Loucy (cell line): ENCODE measurements at regions not wholly inside any gene's neighbourhood (a gene's known extent, or its start where the extent isn't known, plus 50 kb on each side); places are given as distances from the start of the nearest gene placed in this dataset.

ENCODE experiments used
- H2AFZ ChIP-seq: fragments of 200-600 bp; sonication (generic); 2 replicates; pipeline ENCODE4 v1.6.0; 2016; ENCODE audit warnings: antibody characterized with exemption, mild to moderate bottlenecking, low read length, moderate library complexity
- H3F3A ChIP-seq: fragments of 200-600 bp; 2 replicates; pipeline ENCODE4 v1.6.0; 2016; ENCODE audit warnings: antibody characterized with exemption, low read depth, mild to moderate bottlenecking
- H3K27me3 ChIP-seq: fragments of 200-600 bp; sonication (generic); 2 replicates; pipeline ENCODE4 v1.6.1; 2014; ENCODE audit warnings: low read length, mild to moderate bottlenecking; ENCODE audit not compliant: insufficient read depth, poor library complexity, severe bottlenecking
- H3K36me3 ChIP-seq: fragments of 200-600 bp; sonication (generic); 2 replicates; pipeline ENCODE4 v1.6.1; 2016; ENCODE audit warnings: low read length; ENCODE audit not compliant: insufficient read depth
- H3K4me1 ChIP-seq: fragments of 200-600 bp; sonication (generic); 2 replicates; pipeline ENCODE4 v1.5.1; 2014; ENCODE audit warnings: low read length, mild to moderate bottlenecking; ENCODE audit not compliant: insufficient read depth, poor library complexity, severe bottlenecking
- H3K4me2 ChIP-seq: fragments of 200-600 bp; sonication (generic); 2 replicates; pipeline ENCODE4 v1.6.0; 2014; ENCODE audit warnings: antibody characterized with exemption, low read length, low read depth, mild to moderate bottlenecking; ENCODE audit not compliant: poor library complexity, severe bottlenecking
- H3K4me3 ChIP-seq: fragments of 200-600 bp; sonication (generic); 2 replicates; pipeline ENCODE4 v1.5.1; 2014; ENCODE audit warnings: low read length, mild to moderate bottlenecking, mixed read lengths; ENCODE audit not compliant: poor library complexity, severe bottlenecking
- H3K79me2 ChIP-seq: fragments of 200-600 bp; sonication (generic); 2 replicates; pipeline ENCODE4 v1.6.1; 2014; ENCODE audit warnings: low read length; ENCODE audit not compliant: insufficient read depth
- H3K9ac ChIP-seq: fragments of 200-600 bp; sonication (generic); 2 replicates; pipeline ENCODE4 v1.6.0; 2014; ENCODE audit warnings: mild to moderate bottlenecking, low read depth, low read length, moderate library complexity; ENCODE audit not compliant: poor library complexity, severe bottlenecking
- H3K9me2 ChIP-seq: fragments of 200-600 bp; sonication (generic); replicated peaks from 2 replicates; pipeline ENCODE4 v1.6.1; 2016; ENCODE audit warnings: low read depth, low read length, mixed read lengths
- H3K9me3 ChIP-seq: fragments of 200-600 bp; sonication (generic); 2 replicates; pipeline ENCODE4 v1.6.1; 2014; ENCODE audit warnings: mild to moderate bottlenecking, antibody characterized with exemption, low read length, low read depth; ENCODE audit not compliant: insufficient read depth
- H4K20me1 ChIP-seq: fragments of 200-600 bp; sonication (generic); 2 replicates; pipeline ENCODE4 v1.6.0; 2014; ENCODE audit warnings: antibody characterized with exemption, low read length, mild to moderate bottlenecking; ENCODE audit not compliant: insufficient read depth, poor library complexity, severe bottlenecking
- CTCF ChIP-seq: fragments of 200-600 bp; sonication (generic); conservative IDR thresholded peaks from 2 replicates; pipeline ENCODE4 v1.5.1; 2014; ENCODE audit warnings: mild to moderate bottlenecking, antibody characterized with exemption, low read length
- EZH2phosphoT487 ChIP-seq: fragments of 200-600 bp; IDR thresholded peaks from 2 replicates; pipeline ENCODE4 v1.6.1; 2018; ENCODE audit warnings: antibody characterized with exemption, mild to moderate bottlenecking, moderate library complexity, borderline replicate concordance

- no peak overlapping the region for H3K9ac ChIP-seq
- H3K4me3 ChIP-seq = no peak overlapping the region
- no peaks in the 10 kb centered on the region for H3K9me2 ChIP-seq
- H3K9me3 ChIP-seq = no peaks in the 10 kb centered on the region
- no peaks in the 10 kb centered on the region for H3F3A ChIP-seq
- peaks cover 3% of the 10 kb centered on the region; the same call in 1 of the 2 replicates for H3K36me3 ChIP-seq
- no peaks in the 10 kb centered on the region for H3K79me2 ChIP-seq
- H3K27me3 ChIP-seq = no peaks in the 10 kb centered on the region
- TF ChIP-seq EZH2phosphoT487 (no peak), CTCF (no peak)
- no peaks in the 10 kb centered on the region for H4K20me1 ChIP-seq
- no peak overlapping the region for H2AFZ ChIP-seq
- no peak overlapping the region for H3K4me2 ChIP-seq
- H3K4me1 ChIP-seq = no peaks in the 10 kb centered on the region
Observed at GRCh38 chr6:144762469-144762868, 477.3 kb downstream of the UTRN start.

- Histone ChIP-seq H3K36me3 (no peaks in the 10 kb centered on the region; the same call in none of the 2 replicates), H3K79me2 (no peaks in the 10 kb centered on the region), H2AFZ (no peak overlapping the region), H3F3A (no peaks in the 10 kb centered on the region), H3K9me3 (no peaks in the 10 kb centered on the region), H3K9me2 (no peaks in the 10 kb centered on the region), H3K9ac (no peak overlapping the region), H3K4me2 (no peak overlapping the region), H3K4me3 (no peak overlapping the region), H3K4me1 (no peaks in the 10 kb centered on the region), H3K27me3 (no peaks in the 10 kb centered on the region), H4K20me1 (no peaks in the 10 kb centered on the region)
- TF ChIP-seq EZH2phosphoT487 (no peak), CTCF (no peak)
Observed at GRCh38 chr6:144767051-144767450, 481.9 kb downstream of the UTRN start.

GRCh38 chr6:144768551-144769075 is 483.5 kb downstream of the UTRN start:
- Histone ChIP-seq H4K20me1 (no peaks in the 10 kb centered on the region), H3K36me3 (peaks cover 7% of the 10 kb centered on the region), H3K9ac (no peak overlapping the region), H3K79me2 (no peaks in the 10 kb centered on the region), H2AFZ (no peak overlapping the region), H3K9me2 (no peaks in the 10 kb centered on the region), H3K4me3 (no peak overlapping the region), H3K9me3 (no peaks in the 10 kb centered on the region), H3K4me1 (no peaks in the 10 kb centered on the region), H3F3A (no peaks in the 10 kb centered on the region), H3K27me3 (no peaks in the 10 kb centered on the region), H3K4me2 (no peak overlapping the region)
- TF ChIP-seq EZH2phosphoT487 = no peak
- TF ChIP-seq CTCF = no peak
